SK-N-SH (cell line): ENCODE measurements at regions not wholly inside any gene's neighbourhood (a gene's known extent, or its start where the extent isn't known, plus 50 kb on each side); places are given as distances from the start of the nearest gene placed in this dataset.

ENCODE experiments used
- CTCF ChIA-PET: fragments of 300-600, 350-600 bp; formaldehyde crosslinking; extraction: SDS; loops from one replicate; lab custom pipeline; 2021; lab: Yijun Ruan, JAX
- POLR2A ChIA-PET: fragments of 350-600 bp; sonication (Branson Sonifier 250); formaldehyde crosslinking; extraction: SDS; loops from one replicate; lab custom pipeline; 2020; ENCODE audit warnings: antibody characterized with exemption, inconsistent platforms; lab: Yijun Ruan, JAX
- DNase-seq: peaks from one replicate; pipeline ENCODE4 v3.0.0; 2012
- H2AFZ ChIP-seq: fragments of 200-600 bp; sonication (generic); 2 replicates; pipeline ENCODE4 v1.8.1; 2016; ENCODE audit warnings: antibody characterized with exemption, mild to moderate bottlenecking, low read depth
- H3F3A ChIP-seq: fragments of 200-600 bp; sonication (generic); replicated peaks from 2 replicates; pipeline ENCODE3; 2016; ENCODE audit warnings: antibody characterized with exemption, mild to moderate bottlenecking; ENCODE audit not compliant: insufficient read depth
- H3K27ac ChIP-seq, 2 experiments: fragments of 200-500 bp in 1 of 2; fragments of 200-600 bp in 1 of 2; sonication (Bioruptor generic) in 1 of 2; sonication (generic), shearing (Covaris generic) in 1 of 2; 2 replicates each; pipeline versions ENCODE4 v1.5.1 to v1.6.1; 2014 to 2016; ENCODE audit warnings: low read depth in 2 of 2, inconsistent platforms in 1 of 2, low read length in 1 of 2, mild to moderate bottlenecking in 1 of 2, mixed read lengths in 1 of 2
- H3K27me3 ChIP-seq: fragments of 200-600 bp; sonication (generic), shearing (Covaris generic); 2 replicates; pipeline ENCODE4 v1.6.1; 2016; ENCODE audit warnings: mixed run types; ENCODE audit not compliant: insufficient read depth
- H3K36me3 ChIP-seq, 2 experiments: fragments of 200-500 bp in 1 of 2; fragments of 200-600 bp in 1 of 2; sonication (Bioruptor generic) in 1 of 2; sonication (generic) in 1 of 2; replicated peaks in 1 of 2; 2 replicates each; pipeline versions ENCODE3 to v1.5.1; 2014 to 2016; ENCODE audit warnings: low read length in 1 of 2, mild to moderate bottlenecking in 1 of 2; ENCODE audit not compliant: insufficient read depth in 2 of 2, control insufficient read depth in 1 of 2
- H3K4me1 ChIP-seq, 2 experiments: fragments of 200-500 bp in 1 of 2; fragments of 200-600 bp in 1 of 2; sonication (Bioruptor generic) in 1 of 2; sonication (generic), shearing (Covaris generic) in 1 of 2; 2 replicates each; pipeline versions ENCODE4 v1.5.1 to v1.6.1; 2014 to 2016; ENCODE audit warnings: low read depth in 1 of 2, low read length in 1 of 2, mixed run types in 1 of 2; ENCODE audit not compliant: insufficient read depth in 2 of 2, control insufficient read depth in 1 of 2
- H3K4me2 ChIP-seq: fragments of 200-600 bp; sonication (generic), shearing (Covaris generic); 2 replicates; pipeline ENCODE4 v1.6.1; 2017; ENCODE audit warnings: mixed run types
- H3K4me3 ChIP-seq, 2 experiments: fragments of 200-500 bp in 1 of 2; fragments of 200-600 bp in 1 of 2; sonication (Bioruptor generic) in 1 of 2; sonication (generic), shearing (Covaris generic) in 1 of 2; 2 replicates each; pipeline versions ENCODE4 v1.5.1 to v1.8.1; 2014 to 2016; ENCODE audit warnings: low read depth in 2 of 2, inconsistent platforms in 1 of 2, low read length in 1 of 2, mild to moderate bottlenecking in 1 of 2, mixed read lengths in 1 of 2, moderate library complexity in 1 of 2
- H3K79me2 ChIP-seq: fragments of 200-600 bp; sonication (generic); 2 replicates; pipeline ENCODE4 v1.8.1; 2017; ENCODE audit warnings: mild to moderate bottlenecking; ENCODE audit not compliant: insufficient read depth
- H3K9ac ChIP-seq: fragments of 200-600 bp; sonication (generic); 2 replicates; pipeline ENCODE4 v1.6.1; 2017; ENCODE audit warnings: mixed run types
- H3K9me2 ChIP-seq: fragments of 200-600 bp; sonication (generic); 2 replicates; pipeline ENCODE4 v1.6.1; 2017; ENCODE audit warnings: mixed run types
- H3K9me3 ChIP-seq: fragments of 200-600 bp; sonication (generic); 2 replicates; pipeline ENCODE4 v1.6.1; 2017; ENCODE audit warnings: mixed run types, mild to moderate bottlenecking, moderate library complexity
- H4K20me1 ChIP-seq: fragments of 200-600 bp; sonication (generic); 2 replicates; pipeline ENCODE4 v1.6.1; 2017; ENCODE audit warnings: mild to moderate bottlenecking, mixed run types; ENCODE audit not compliant: insufficient read depth
- ELF1 ChIP-seq: IDR thresholded peaks from 2 replicates; pipeline ENCODE4 v1.4.0; 2012
- FOSL2 ChIP-seq: IDR thresholded peaks from 2 replicates; pipeline ENCODE4 v1.4.0; 2012; ENCODE audit warnings: low read depth, mild to moderate bottlenecking, moderate library complexity, borderline replicate concordance
- FOXJ3 ChIP-seq: sonication (generic); formaldehyde crosslinking; IDR thresholded peaks from 2 replicates; pipeline ENCODE4 v1.5.1; 2020; ENCODE audit warnings: mild to moderate bottlenecking, missing genetic modification reagents
- IRF3 ChIP-seq: fragments of 150-350 bp; IDR thresholded peaks from 2 replicates; pipeline ENCODE4 v1.6.1; 2016; ENCODE audit warnings: mild to moderate bottlenecking, low read depth, low read length
- MEF2A ChIP-seq: IDR thresholded peaks from 2 replicates; pipeline ENCODE4 v1.4.0; 2012; ENCODE audit warnings: low read depth, borderline replicate concordance
- NRF1 ChIP-seq: IDR thresholded peaks from 2 replicates; pipeline ENCODE4 v1.6.1; 2012; ENCODE audit warnings: low read depth, mild to moderate bottlenecking, low read length
- POLR2AphosphoS5 ChIP-seq: IDR thresholded peaks from 2 replicates; pipeline ENCODE4 v1.6.1; 2012; ENCODE audit warnings: low read depth, low read length
- RFX5 ChIP-seq: IDR thresholded peaks from 2 replicates; pipeline ENCODE4 v1.6.1; 2012; ENCODE audit warnings: mild to moderate bottlenecking, improper control_type of control experiment, low read length
- TEAD4 ChIP-seq: IDR thresholded peaks from 2 replicates; pipeline ENCODE4 v1.4.0; 2012; ENCODE audit warnings: mild to moderate bottlenecking, borderline replicate concordance; ENCODE audit not compliant: insufficient read depth
- WGBS: methylation state at CpG from one replicate; pipeline ENCODE4 v1.1.6; 2017; ENCODE audit warnings: low lambda C conversion rate; 5-methylcytosine and 5-hydroxymethylcytosine counted together
- TF ChIP-seq, protein P1 (sequence below): fragments of 150-350 bp; IDR thresholded peaks from 2 replicates; pipeline ENCODE4 v1.6.1; 2017; ENCODE audit warnings: antibody characterized with exemption, low read length, low read depth, borderline replicate concordance
- TF ChIP-seq, protein P2 (sequence below): IDR thresholded peaks from 2 replicates; pipeline ENCODE4; 2012
- TF ChIP-seq, protein P3 (sequence below): IDR thresholded peaks from 2 replicates; pipeline ENCODE4 v1.6.1; 2012; ENCODE audit warnings: mild to moderate bottlenecking, low read depth, low read length, moderate library complexity
- TF ChIP-seq, protein P4 (sequence below): IDR thresholded peaks from 2 replicates; pipeline ENCODE4 v1.4.0; 2012; ENCODE audit warnings: low read depth, borderline replicate concordance
- TF ChIP-seq, protein P5 (sequence below): IDR thresholded peaks from 2 replicates; pipeline ENCODE4 v1.4.0; 2012; ENCODE audit warnings: low read depth

DNA sequence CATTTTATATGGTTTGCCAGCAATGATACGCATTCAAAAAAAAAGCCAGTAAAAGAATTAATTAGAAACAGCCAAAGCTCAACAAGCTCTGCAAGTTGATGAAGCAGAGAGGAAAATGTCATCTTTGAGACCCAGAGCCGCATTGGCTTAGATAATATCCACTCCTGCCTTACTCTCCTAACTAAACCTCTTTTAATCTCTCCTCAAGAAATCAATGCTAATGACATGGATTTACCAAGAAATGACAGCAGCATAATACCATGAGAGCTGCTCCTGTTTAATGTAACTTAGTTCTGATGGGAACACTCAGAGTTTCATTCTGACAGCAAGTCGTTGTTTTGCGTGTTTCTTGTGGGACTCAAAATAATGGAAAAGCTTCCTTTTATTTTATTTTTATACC lies 1099.4 kb upstream of the PIK3C3 start:
- TF ChIP-seq, protein P1, sequence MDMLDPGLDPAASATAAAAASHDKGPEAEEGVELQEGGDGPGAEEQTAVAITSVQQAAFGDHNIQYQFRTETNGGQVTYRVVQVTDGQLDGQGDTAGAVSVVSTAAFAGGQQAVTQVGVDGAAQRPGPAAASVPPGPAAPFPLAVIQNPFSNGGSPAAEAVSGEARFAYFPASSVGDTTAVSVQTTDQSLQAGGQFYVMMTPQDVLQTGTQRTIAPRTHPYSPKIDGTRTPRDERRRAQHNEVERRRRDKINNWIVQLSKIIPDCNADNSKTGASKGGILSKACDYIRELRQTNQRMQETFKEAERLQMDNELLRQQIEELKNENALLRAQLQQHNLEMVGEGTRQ = no peak
- TF ChIP-seq NRF1 = no peak
- no peak for TF ChIP-seq TEAD4
- no peak for TF ChIP-seq IRF3
- TF ChIP-seq ELF1 = no peak
- TF ChIP-seq, protein P2, sequence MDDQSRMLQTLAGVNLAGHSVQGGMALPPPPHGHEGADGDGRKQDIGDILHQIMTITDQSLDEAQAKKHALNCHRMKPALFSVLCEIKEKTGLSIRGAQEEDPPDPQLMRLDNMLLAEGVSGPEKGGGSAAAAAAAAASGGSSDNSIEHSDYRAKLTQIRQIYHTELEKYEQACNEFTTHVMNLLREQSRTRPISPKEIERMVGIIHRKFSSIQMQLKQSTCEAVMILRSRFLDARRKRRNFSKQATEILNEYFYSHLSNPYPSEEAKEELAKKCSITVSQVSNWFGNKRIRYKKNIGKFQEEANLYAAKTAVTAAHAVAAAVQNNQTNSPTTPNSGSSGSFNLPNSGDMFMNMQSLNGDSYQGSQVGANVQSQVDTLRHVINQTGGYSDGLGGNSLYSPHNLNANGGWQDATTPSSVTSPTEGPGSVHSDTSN = no peak
- TF ChIP-seq, protein P3, sequence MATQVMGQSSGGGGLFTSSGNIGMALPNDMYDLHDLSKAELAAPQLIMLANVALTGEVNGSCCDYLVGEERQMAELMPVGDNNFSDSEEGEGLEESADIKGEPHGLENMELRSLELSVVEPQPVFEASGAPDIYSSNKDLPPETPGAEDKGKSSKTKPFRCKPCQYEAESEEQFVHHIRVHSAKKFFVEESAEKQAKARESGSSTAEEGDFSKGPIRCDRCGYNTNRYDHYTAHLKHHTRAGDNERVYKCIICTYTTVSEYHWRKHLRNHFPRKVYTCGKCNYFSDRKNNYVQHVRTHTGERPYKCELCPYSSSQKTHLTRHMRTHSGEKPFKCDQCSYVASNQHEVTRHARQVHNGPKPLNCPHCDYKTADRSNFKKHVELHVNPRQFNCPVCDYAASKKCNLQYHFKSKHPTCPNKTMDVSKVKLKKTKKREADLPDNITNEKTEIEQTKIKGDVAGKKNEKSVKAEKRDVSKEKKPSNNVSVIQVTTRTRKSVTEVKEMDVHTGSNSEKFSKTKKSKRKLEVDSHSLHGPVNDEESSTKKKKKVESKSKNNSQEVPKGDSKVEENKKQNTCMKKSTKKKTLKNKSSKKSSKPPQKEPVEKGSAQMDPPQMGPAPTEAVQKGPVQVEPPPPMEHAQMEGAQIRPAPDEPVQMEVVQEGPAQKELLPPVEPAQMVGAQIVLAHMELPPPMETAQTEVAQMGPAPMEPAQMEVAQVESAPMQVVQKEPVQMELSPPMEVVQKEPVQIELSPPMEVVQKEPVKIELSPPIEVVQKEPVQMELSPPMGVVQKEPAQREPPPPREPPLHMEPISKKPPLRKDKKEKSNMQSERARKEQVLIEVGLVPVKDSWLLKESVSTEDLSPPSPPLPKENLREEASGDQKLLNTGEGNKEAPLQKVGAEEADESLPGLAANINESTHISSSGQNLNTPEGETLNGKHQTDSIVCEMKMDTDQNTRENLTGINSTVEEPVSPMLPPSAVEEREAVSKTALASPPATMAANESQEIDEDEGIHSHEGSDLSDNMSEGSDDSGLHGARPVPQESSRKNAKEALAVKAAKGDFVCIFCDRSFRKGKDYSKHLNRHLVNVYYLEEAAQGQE = no peak
- no peak for TF ChIP-seq RFX5
- TF ChIP-seq, protein P4, sequence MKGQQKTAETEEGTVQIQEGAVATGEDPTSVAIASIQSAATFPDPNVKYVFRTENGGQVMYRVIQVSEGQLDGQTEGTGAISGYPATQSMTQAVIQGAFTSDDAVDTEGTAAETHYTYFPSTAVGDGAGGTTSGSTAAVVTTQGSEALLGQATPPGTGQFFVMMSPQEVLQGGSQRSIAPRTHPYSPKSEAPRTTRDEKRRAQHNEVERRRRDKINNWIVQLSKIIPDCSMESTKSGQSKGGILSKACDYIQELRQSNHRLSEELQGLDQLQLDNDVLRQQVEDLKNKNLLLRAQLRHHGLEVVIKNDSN = no peak
- TF ChIP-seq, all 33 proteins: peak for 0
- H3F3A ChIP-seq = no peaks in the 10 kb centered on the region
- H3K9me2 ChIP-seq = no peaks in the 10 kb centered on the region
- H3K27ac ChIP-seq = no peak overlapping the region
- no peak overlapping the region for H3K4me2 ChIP-seq
- H3K4me1 ChIP-seq = no peaks in the 10 kb centered on the region; a peak in 1 of 4 replicates
- no peaks in the 10 kb centered on the region for H4K20me1 ChIP-seq
- no peaks in the 10 kb centered on the region for H3K36me3 ChIP-seq
- ChIA-PET CTCF (interaction anchor here (0.9 kb wide), 1 partner anchor 82 kb away, joined by 3 read pairs; no protein-coding TSS in a partner anchor), POLR2A (no interaction called here)
- no peak overlapping the region for H3K4me3 ChIP-seq
- no peaks in the 10 kb centered on the region for H3K9me3 ChIP-seq
- H3K79me2 ChIP-seq = no peaks in the 10 kb centered on the region
- H2AFZ ChIP-seq = no peak overlapping the region
- no peak for DNase-seq
- no peaks in the 10 kb centered on the region for H3K27me3 ChIP-seq
- no peak overlapping the region for H3K9ac ChIP-seq
- WGBS = 89% methylated on average over 4 of the region's 4 CpGs

- Histone ChIP-seq H3K4me1 (no peaks in the 10 kb centered on the region; a peak in 1 of 4 replicates), H3K9me2 (no peaks in the 10 kb centered on the region), H3K36me3 (no peaks in the 10 kb centered on the region), H3K4me2 (no peak overlapping the region), H3K79me2 (no peaks in the 10 kb centered on the region), H3K27me3 (no peaks in the 10 kb centered on the region), H3K27ac (no peak overlapping the region), H3K9me3 (no peaks in the 10 kb centered on the region), H3K9ac (no peak overlapping the region), H3K4me3 (no peak overlapping the region), H4K20me1 (no peaks in the 10 kb centered on the region), H2AFZ (no peak overlapping the region), H3F3A (no peaks in the 10 kb centered on the region)
- ChIA-PET CTCF (no interaction called here), POLR2A (no interaction called here)
- TF ChIP-seq TEAD4 = no peak
- TF ChIP-seq FOSL2 = no peak
- TF ChIP-seq FOXJ3 (CRISPR knock-in tag) = no peak
- TF ChIP-seq, protein P5, sequence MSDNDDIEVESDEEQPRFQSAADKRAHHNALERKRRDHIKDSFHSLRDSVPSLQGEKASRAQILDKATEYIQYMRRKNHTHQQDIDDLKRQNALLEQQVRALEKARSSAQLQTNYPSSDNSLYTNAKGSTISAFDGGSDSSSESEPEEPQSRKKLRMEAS = no peak
- no peak for TF ChIP-seq POLR2AphosphoS5
- TF ChIP-seq MEF2A = no peak
- 73% methylated on average over 2 of the region's 2 CpGs for WGBS
- DNase-seq = no peak
Observed at GRCh38 chr18:40852406-40852805, 1102.6 kb upstream of the PIK3C3 start.
